ENCODE measurements at regions not wholly inside any gene's neighbourhood (a gene's known extent, or its start where the extent isn't known, plus 50 kb on each side); places are given as distances from the start of the nearest gene placed in this dataset.

GRCh38 chr2:103859238-103859637, 994.7 kb upstream of the POU3F3 start (continued):
- no peak for TF ChIP-seq HIC1 (tag by site-specific recombination; IDR thresholded peaks at IDR 0.05)
- no peak for TF ChIP-seq ZNF248 (tag by site-specific recombination; IDR thresholded peaks at IDR 0.05)
- no peak for TF ChIP-seq ZNF677 (tag by site-specific recombination; IDR thresholded peaks at IDR 0.05)
- no peak for TF ChIP-seq ZNF530 (tag by site-specific recombination; IDR thresholded peaks at IDR 0.05; ENCODE audit: low read depth)
- TF ChIP-seq ZNF214 (tag by site-specific recombination; IDR thresholded peaks at IDR 0.05; ENCODE audit: borderline replicate concordance), result no peak
- no peak for TF ChIP-seq FEZF1 (tag by site-specific recombination; IDR thresholded peaks at IDR 0.05)
- TF ChIP-seq ZNF514 (tag by site-specific recombination; IDR thresholded peaks at IDR 0.05), result no peak
- TF ChIP-seq ZFP41 (tag by site-specific recombination; IDR thresholded peaks at IDR 0.05; ENCODE audit: borderline replicate concordance), result no peak

GRCh38 chr2:103860016-103860415, 993.9 kb upstream of the POU3F3 start:
- no peak overlapping the region for H3K4me3 ChIP-seq (ENCODE audit: low read depth, low read length)
- CTCF ChIA-PET, result no interaction called here
- H3K9me3 ChIP-seq (ENCODE audit: control insufficient read depth, insufficient read depth, low read depth, low read length), result no peaks in the 10 kb centered on the region
- POLR2A ChIA-PET, result no interaction called here
- H3K36me3 ChIP-seq (ENCODE audit: control insufficient read depth in 2 of 2, insufficient read depth in 1 of 2, low read length in 2 of 2), result no peaks in the 10 kb centered on the region
- no peaks in the 10 kb centered on the region for H3K4me1 ChIP-seq (ENCODE audit: control insufficient read depth, insufficient read depth, low read length)
- TF ChIP-seq ZNF248 (tag by site-specific recombination; IDR thresholded peaks at IDR 0.05), result no peak
- TF ChIP-seq ZBTB17 (tag by site-specific recombination; IDR thresholded peaks at IDR 0.05), result no peak
- TF ChIP-seq OVOL3 (tag by site-specific recombination; IDR thresholded peaks at IDR 0.05), result no peak
- no peak for TF ChIP-seq EGR2 (tag by site-specific recombination; IDR thresholded peaks at IDR 0.05; ENCODE audit: low read depth)
- TF ChIP-seq ZNF2 (tag by site-specific recombination; IDR thresholded peaks at IDR 0.05), result no peak
- no peak for TF ChIP-seq BCL6B (tag by site-specific recombination; IDR thresholded peaks at IDR 0.05)
- no peak for TF ChIP-seq ZNF600 (tag by site-specific recombination; IDR thresholded peaks at IDR 0.05)
- TF ChIP-seq IKZF3 (tag by site-specific recombination; IDR thresholded peaks at IDR 0.05), result no peak
- TF ChIP-seq ZNF26 (tag by site-specific recombination; IDR thresholded peaks at IDR 0.05), result no peak
- TF ChIP-seq ZNF704 (tag by site-specific recombination; IDR thresholded peaks at IDR 0.05), result no peak
- TF ChIP-seq ZNF146 (tag by site-specific recombination; IDR thresholded peaks at IDR 0.05), result no peak
- TF ChIP-seq TSHZ1 (tag by site-specific recombination; IDR thresholded peaks at IDR 0.05; ENCODE audit: borderline replicate concordance), result no peak
- TF ChIP-seq ZNF76 (tag by site-specific recombination; IDR thresholded peaks at IDR 0.05; ENCODE audit: borderline replicate concordance, low read depth), result no peak
- no peak for TF ChIP-seq ZNF624 (tag by site-specific recombination; IDR thresholded peaks at IDR 0.05)
- TF ChIP-seq ZNF658 (tag by site-specific recombination; IDR thresholded peaks at IDR 0.05), result no peak
- H3K27ac ChIP-seq (ENCODE audit: extremely low read depth, low read depth, low read length), result no peak overlapping the region
